ENCODE measurements at regions not wholly inside any gene's neighbourhood (a gene's known extent, or its start where the extent isn't known, plus 50 kb on each side); places are given as distances from the start of the nearest gene placed in this dataset.

- no peak for TF ChIP-seq EP300 (IDR thresholded peaks at IDR 0.05)
- no peak for TF ChIP-seq POLR2AphosphoS5 (IDR thresholded peaks at IDR 0.05)
- no peak for TF ChIP-seq CTCF (IDR thresholded peaks at IDR 0.05)
- TF ChIP-seq POLR2A (IDR thresholded peaks at IDR 0.05), result no peak
Observed at GRCh38 chr13:20350819-20351218, 118.7 kb upstream of the GJB6 start.
